ENCODE measurements at regions not wholly inside any gene's neighbourhood (a gene's known extent, or its start where the extent isn't known, plus 50 kb on each side); places are given as distances from the start of the nearest gene placed in this dataset.

- Histone ChIP-seq H3K36me3 (no peaks in the 10 kb centered on the region), H3K27me3 (peaks cover 0 to 8% of the 10 kb centered on the region in 2 donors)
- no peak for TF ChIP-seq POLR2A (IDR thresholded peaks at IDR 0.05)
- TF ChIP-seq, protein P1, sequence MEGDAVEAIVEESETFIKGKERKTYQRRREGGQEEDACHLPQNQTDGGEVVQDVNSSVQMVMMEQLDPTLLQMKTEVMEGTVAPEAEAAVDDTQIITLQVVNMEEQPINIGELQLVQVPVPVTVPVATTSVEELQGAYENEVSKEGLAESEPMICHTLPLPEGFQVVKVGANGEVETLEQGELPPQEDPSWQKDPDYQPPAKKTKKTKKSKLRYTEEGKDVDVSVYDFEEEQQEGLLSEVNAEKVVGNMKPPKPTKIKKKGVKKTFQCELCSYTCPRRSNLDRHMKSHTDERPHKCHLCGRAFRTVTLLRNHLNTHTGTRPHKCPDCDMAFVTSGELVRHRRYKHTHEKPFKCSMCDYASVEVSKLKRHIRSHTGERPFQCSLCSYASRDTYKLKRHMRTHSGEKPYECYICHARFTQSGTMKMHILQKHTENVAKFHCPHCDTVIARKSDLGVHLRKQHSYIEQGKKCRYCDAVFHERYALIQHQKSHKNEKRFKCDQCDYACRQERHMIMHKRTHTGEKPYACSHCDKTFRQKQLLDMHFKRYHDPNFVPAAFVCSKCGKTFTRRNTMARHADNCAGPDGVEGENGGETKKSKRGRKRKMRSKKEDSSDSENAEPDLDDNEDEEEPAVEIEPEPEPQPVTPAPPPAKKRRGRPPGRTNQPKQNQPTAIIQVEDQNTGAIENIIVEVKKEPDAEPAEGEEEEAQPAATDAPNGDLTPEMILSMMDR (IDR thresholded peaks at IDR 0.05), result no peak
Measured at GRCh38 chr10:100618091-100618615, 82.4 kb downstream of the HIF1AN start.

GRCh38 chr10:100618632-100619255 lies 83.0 kb downstream of the HIF1AN start:
- Histone ChIP-seq H3K9me3 (no peaks in the 10 kb centered on the region), H3K27me3 (peaks cover 0 to 8% of the 10 kb centered on the region in 2 donors), H3K4me3 (no peak overlapping the region), H3K36me3 (no peaks in the 10 kb centered on the region), H3K27ac (no peak overlapping the region), H3K4me1 (no peaks in the 10 kb centered on the region)
- no peak for TF ChIP-seq POLR2A (IDR thresholded peaks at IDR 0.05)
- TF ChIP-seq, protein P1 (IDR thresholded peaks at IDR 0.05), result no peak
- no peak for DNase-seq

More at GRCh38 chr10:100618091-100618615, 82.4 kb downstream of the HIF1AN start:
- Histone ChIP-seq H3K4me3 (no peak overlapping the region), H3K9me3 (no peaks in the 10 kb centered on the region), H3K27ac (no peak overlapping the region), H3K4me1 (no peaks in the 10 kb centered on the region)
- no peak for DNase-seq

GRCh38 chr10:100620087-100620835 lies 84.5 kb downstream of the HIF1AN start:
- no peaks in the 10 kb centered on the region for H3K36me3 ChIP-seq
- H3K27me3 ChIP-seq, result peaks cover 0 to 8% of the 10 kb centered on the region in 2 donors
- DNase-seq, result no peak
- no peak for TF ChIP-seq POLR2A (IDR thresholded peaks at IDR 0.05)
- TF ChIP-seq, protein P1 (IDR thresholded peaks at IDR 0.05), result no peak
- no peaks in the 10 kb centered on the region for H3K4me1 ChIP-seq
- H3K27ac ChIP-seq, result no peak overlapping the region
- no peaks in the 10 kb centered on the region for H3K9me3 ChIP-seq
- no peak overlapping the region for H3K4me3 ChIP-seq

- no peak overlapping the region for H3K27ac ChIP-seq
- no peak for TF ChIP-seq POLR2A (IDR thresholded peaks at IDR 0.05)
- TF ChIP-seq, protein P1 (IDR thresholded peaks at IDR 0.05), result no peak
- DNase-seq, result no peak
- H3K4me1 ChIP-seq, result no peaks in the 10 kb centered on the region
- no peaks in the 10 kb centered on the region for H3K9me3 ChIP-seq
- peak overlapping the region in 1 of 4 donors; percentile 12 for H3K4me3 ChIP-seq
- no peaks in the 10 kb centered on the region for H3K36me3 ChIP-seq
- H3K27me3 ChIP-seq, result peaks cover 0 to 8% of the 10 kb centered on the region in 2 donors
Measured at GRCh38 chr10:100621360-100622205, 85.8 kb downstream of the HIF1AN start.

DNA sequence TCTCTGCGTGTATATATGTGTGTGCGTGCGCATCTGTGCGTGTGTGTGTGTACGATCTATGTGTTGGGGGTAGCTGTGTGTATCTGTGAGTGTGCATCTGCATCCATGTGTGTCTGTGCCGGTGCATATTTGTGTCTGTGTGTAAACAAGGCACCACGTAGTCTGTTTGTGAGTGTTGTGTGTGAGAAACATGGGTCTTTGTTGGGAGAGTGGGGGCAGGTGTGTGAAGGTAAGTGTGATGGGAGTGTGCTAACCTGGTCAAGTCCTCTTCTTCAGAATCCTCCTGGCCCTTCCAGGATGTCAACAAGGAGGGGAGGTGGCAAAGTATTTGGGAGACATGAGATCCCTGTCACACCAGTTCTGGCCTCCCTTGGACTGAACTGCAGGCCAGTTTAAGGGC lies 87.2 kb downstream of the HIF1AN start:
- H3K4me1 ChIP-seq, result no peaks in the 10 kb centered on the region
- no peak overlapping the region for H3K4me3 ChIP-seq
- DNase-seq, result no peak
- H3K9me3 ChIP-seq, result no peaks in the 10 kb centered on the region
- H3K27me3 ChIP-seq, result peaks cover 0 to 8% of the 10 kb centered on the region in 2 donors
- TF ChIP-seq POLR2A (IDR thresholded peaks at IDR 0.05), result no peak
- no peak overlapping the region for H3K27ac ChIP-seq
- no peaks in the 10 kb centered on the region for H3K36me3 ChIP-seq
